GM23338 (cell line): ENCODE measurements at regions not wholly inside any gene's neighbourhood (a gene's known extent, or its start where the extent isn't known, plus 50 kb on each side); places are given as distances from the start of the nearest gene placed in this dataset.

ENCODE experiments used
- ATAC-seq: fragments of 200-7000 bp; cut with Tn5 transposase; 3 replicates; pipeline ENCODE4 v1.9.1; 2020
- DNase-seq: peaks from one replicate; pipeline ENCODE4 v3.0.0-alpha.2; 2015; ENCODE audit warnings: low spot score
- H2AFZ ChIP-seq: fragments of 200-600 bp; sonication (generic); 2 replicates; pipeline ENCODE4 v1.8.0; 2016; ENCODE audit warnings: antibody characterized with exemption, mild to moderate bottlenecking, moderate library complexity
- H3F3A ChIP-seq: fragments of 200-600 bp; sonication (generic); replicated peaks from 2 replicates; pipeline ENCODE4 v1.8.0; 2017; ENCODE audit warnings: antibody characterized with exemption, mixed run types, low read depth
- H3K27ac ChIP-seq: fragments of 200-600 bp; sonication (generic); 2 replicates; pipeline ENCODE4 v1.6.1; 2016; ENCODE audit warnings: low read depth
- H3K27me3 ChIP-seq: fragments of 200-600 bp; sonication (generic); 2 replicates; pipeline ENCODE4 v1.8.0; 2016; ENCODE audit warnings: mild to moderate bottlenecking, mixed run types, moderate library complexity; ENCODE audit not compliant: insufficient read depth
- H3K36me3 ChIP-seq: fragments of 200-600 bp; sonication (generic); 2 replicates; pipeline ENCODE4 v1.8.0; 2016; ENCODE audit warnings: mild to moderate bottlenecking; ENCODE audit not compliant: insufficient read depth
- H3K4me1 ChIP-seq: fragments of 200-600 bp; sonication (generic); 2 replicates; pipeline ENCODE4 v1.8.0; 2016; ENCODE audit warnings: mild to moderate bottlenecking, moderate library complexity; ENCODE audit not compliant: insufficient read depth
- H3K4me2 ChIP-seq: fragments of 200-600 bp; sonication (generic); 2 replicates; pipeline ENCODE4 v1.7.1; 2017; ENCODE audit warnings: mixed run types
- H3K4me3 ChIP-seq: fragments of 200-600 bp; sonication (generic); 2 replicates; pipeline ENCODE4 v1.6.1; 2016; ENCODE audit warnings: mixed run types
- H3K79me2 ChIP-seq: fragments of 200-600 bp; sonication (generic); replicated peaks from 2 replicates; pipeline ENCODE4 v1.8.0; 2017; ENCODE audit warnings: mild to moderate bottlenecking; ENCODE audit not compliant: insufficient read depth
- H3K9me2 ChIP-seq: fragments of 200-600 bp; sonication (generic); 2 replicates; pipeline ENCODE4 v1.8.0; 2017; ENCODE audit not compliant: insufficient read depth
- H4K20me1 ChIP-seq: fragments of 200-600 bp; sonication (generic); replicated peaks from 2 replicates; pipeline ENCODE4 v1.8.0; 2017; ENCODE audit warnings: mild to moderate bottlenecking; ENCODE audit not compliant: insufficient read depth
- H3K27ac Mint-ChIP-seq: 2 replicates; pipeline ENCODE4 v1.8.0; 2020; ENCODE audit warnings: inconsistent platforms, mild to moderate bottlenecking, moderate library complexity, mixed read lengths
- H3K27me3 Mint-ChIP-seq: 3 replicates; pipeline ENCODE4 v1.8.0; 2022; ENCODE audit warnings: low read depth, mild to moderate bottlenecking, moderate library complexity, mixed read lengths, inconsistent platforms; ENCODE audit not compliant: insufficient read depth, poor library complexity
- H3K36me3 Mint-ChIP-seq: 3 replicates; pipeline ENCODE4 v1.8.0; 2021; ENCODE audit warnings: low read depth, mild to moderate bottlenecking, inconsistent platforms, moderate library complexity, mixed read lengths
- H3K4me1 Mint-ChIP-seq: 3 replicates; pipeline ENCODE4 v1.8.0; 2020; ENCODE audit warnings: mild to moderate bottlenecking, inconsistent platforms, mixed read lengths
- H3K4me3 Mint-ChIP-seq: 3 replicates; pipeline ENCODE4 v1.8.0; 2021; ENCODE audit warnings: moderate library complexity, mild to moderate bottlenecking, inconsistent platforms, mixed read lengths
- H3K9me3 Mint-ChIP-seq: 3 replicates; pipeline ENCODE4 v1.8.0; 2020; ENCODE audit warnings: moderate library complexity, mild to moderate bottlenecking, inconsistent platforms, mixed read lengths
- EZH2 ChIP-seq: fragments of 200-600 bp; sonication (generic); IDR thresholded peaks from one replicate; pipeline ENCODE4 v1.8.0; 2017; ENCODE audit warnings: antibody characterized with exemption, mild to moderate bottlenecking, low read depth; ENCODE audit not compliant: unreplicated experiment
- EZH2phosphoT487 ChIP-seq: fragments of 200-600 bp; sonication (generic); IDR thresholded peaks from one replicate; pipeline ENCODE4 v1.8.1; 2018; ENCODE audit warnings: antibody characterized with exemption; ENCODE audit not compliant: unreplicated experiment
- NANOG ChIP-seq: IDR thresholded peaks from 2 replicates; pipeline ENCODE4 v1.6.1; 2016; ENCODE audit warnings: antibody characterized with exemption, borderline replicate concordance
- STAT1 ChIP-seq: IDR thresholded peaks from one replicate; pipeline ENCODE4 v1.6.1; 2016; ENCODE audit warnings: antibody characterized with exemption; ENCODE audit not compliant: unreplicated experiment
- ZNF114 ChIP-seq: fragments of 250-450 bp; sonication (Bioruptor Pico); IDR thresholded peaks from 2 replicates; pipeline ENCODE4 v1.5.0; 2020; ENCODE audit warnings: mild to moderate bottlenecking, moderate library complexity
- ZNF331 ChIP-seq: fragments of 250-450 bp; sonication (Bioruptor Pico); IDR thresholded peaks from 2 replicates; pipeline ENCODE4 v1.5.0; 2020; ENCODE audit warnings: low read depth, mild to moderate bottlenecking, moderate library complexity
- TF ChIP-seq, protein P1 (sequence below): fragments of 250-450 bp; sonication (Bioruptor Pico); IDR thresholded peaks from 2 replicates; pipeline ENCODE4 v1.5.0; 2020; ENCODE audit warnings: mild to moderate bottlenecking, moderate library complexity
- TF ChIP-seq, protein P2 (sequence below): IDR thresholded peaks from 2 replicates; pipeline ENCODE4 v1.6.1; 2016; ENCODE audit warnings: antibody characterized with exemption
- TF ChIP-seq, protein P3 (sequence below): IDR thresholded peaks from one replicate; pipeline ENCODE4 v1.6.1; 2018; ENCODE audit warnings: antibody characterized with exemption; ENCODE audit not compliant: unreplicated experiment

DNA sequence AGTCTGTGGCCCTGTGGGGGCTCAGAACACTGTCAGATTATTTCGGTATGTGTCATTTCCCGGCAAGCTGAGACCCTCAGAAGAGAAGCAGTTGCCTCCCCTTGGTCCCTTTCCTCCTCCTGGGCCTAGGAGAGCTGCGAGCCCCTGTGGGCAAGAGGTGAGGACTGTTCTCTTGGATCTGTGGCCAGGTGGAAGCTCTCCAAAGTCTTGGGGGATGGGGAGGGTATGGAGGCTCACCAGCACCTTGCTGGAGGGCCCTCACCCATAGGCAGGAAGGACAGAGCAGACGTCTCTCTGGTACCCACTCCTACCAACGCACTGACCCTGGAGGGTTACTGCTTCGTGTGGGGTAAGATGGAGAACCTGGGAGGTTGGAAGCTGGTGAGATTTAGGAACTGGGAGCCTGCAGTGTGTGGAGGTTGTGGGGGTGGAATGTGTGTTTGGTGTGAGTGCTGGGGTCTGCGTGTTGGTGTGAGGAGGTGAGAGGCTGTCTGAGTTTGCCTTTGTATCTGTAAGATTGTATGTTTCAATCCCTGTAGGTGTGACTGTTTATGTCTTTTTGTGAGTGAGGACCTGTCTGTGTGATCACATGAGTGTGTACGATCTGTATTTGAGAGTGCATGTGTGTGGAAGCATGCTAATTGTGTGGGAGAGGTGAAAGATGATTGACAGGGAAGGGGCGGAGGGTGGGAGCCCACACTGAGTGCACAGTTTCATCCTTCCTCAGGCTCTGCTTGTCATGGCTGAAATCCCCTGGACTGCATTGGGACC lies 52.4 kb upstream of the PSD2 start:
- DNase-seq, result no peak
- peaks cover 27% of the 10 kb centered on the region for H3K27me3 ChIP-seq
- Mint-ChIP-seq H3K4me3 (peak overlapping the region; percentile 5; the same call in 1 of the 3 replicates), H3K27ac (no peak overlapping the region), H3K9me3 (no peaks in the 10 kb centered on the region), H3K36me3 (no peaks in the 10 kb centered on the region; the same call in 2 of the 3 replicates), H3K27me3 (peaks cover 43% of the 10 kb centered on the region), H3K4me1 (peaks cover 59% of the 10 kb centered on the region)
- no peaks in the 10 kb centered on the region for H3K9me2 ChIP-seq
- no peaks in the 10 kb centered on the region for H4K20me1 ChIP-seq
- no peak overlapping the region for H3K4me2 ChIP-seq
- H2AFZ ChIP-seq, result no peak overlapping the region
- H3F3A ChIP-seq, result 0 out of 2 replicates have a peak, but pooled peaks cover 8% of the 10 kb centered on the region
- no peaks in the 10 kb centered on the region for H3K79me2 ChIP-seq
- no peak overlapping the region for H3K27ac ChIP-seq
- ATAC-seq, result no peak
- no peak for TF ChIP-seq EZH2
- TF ChIP-seq NANOG, result no peak
- TF ChIP-seq, protein P1, sequence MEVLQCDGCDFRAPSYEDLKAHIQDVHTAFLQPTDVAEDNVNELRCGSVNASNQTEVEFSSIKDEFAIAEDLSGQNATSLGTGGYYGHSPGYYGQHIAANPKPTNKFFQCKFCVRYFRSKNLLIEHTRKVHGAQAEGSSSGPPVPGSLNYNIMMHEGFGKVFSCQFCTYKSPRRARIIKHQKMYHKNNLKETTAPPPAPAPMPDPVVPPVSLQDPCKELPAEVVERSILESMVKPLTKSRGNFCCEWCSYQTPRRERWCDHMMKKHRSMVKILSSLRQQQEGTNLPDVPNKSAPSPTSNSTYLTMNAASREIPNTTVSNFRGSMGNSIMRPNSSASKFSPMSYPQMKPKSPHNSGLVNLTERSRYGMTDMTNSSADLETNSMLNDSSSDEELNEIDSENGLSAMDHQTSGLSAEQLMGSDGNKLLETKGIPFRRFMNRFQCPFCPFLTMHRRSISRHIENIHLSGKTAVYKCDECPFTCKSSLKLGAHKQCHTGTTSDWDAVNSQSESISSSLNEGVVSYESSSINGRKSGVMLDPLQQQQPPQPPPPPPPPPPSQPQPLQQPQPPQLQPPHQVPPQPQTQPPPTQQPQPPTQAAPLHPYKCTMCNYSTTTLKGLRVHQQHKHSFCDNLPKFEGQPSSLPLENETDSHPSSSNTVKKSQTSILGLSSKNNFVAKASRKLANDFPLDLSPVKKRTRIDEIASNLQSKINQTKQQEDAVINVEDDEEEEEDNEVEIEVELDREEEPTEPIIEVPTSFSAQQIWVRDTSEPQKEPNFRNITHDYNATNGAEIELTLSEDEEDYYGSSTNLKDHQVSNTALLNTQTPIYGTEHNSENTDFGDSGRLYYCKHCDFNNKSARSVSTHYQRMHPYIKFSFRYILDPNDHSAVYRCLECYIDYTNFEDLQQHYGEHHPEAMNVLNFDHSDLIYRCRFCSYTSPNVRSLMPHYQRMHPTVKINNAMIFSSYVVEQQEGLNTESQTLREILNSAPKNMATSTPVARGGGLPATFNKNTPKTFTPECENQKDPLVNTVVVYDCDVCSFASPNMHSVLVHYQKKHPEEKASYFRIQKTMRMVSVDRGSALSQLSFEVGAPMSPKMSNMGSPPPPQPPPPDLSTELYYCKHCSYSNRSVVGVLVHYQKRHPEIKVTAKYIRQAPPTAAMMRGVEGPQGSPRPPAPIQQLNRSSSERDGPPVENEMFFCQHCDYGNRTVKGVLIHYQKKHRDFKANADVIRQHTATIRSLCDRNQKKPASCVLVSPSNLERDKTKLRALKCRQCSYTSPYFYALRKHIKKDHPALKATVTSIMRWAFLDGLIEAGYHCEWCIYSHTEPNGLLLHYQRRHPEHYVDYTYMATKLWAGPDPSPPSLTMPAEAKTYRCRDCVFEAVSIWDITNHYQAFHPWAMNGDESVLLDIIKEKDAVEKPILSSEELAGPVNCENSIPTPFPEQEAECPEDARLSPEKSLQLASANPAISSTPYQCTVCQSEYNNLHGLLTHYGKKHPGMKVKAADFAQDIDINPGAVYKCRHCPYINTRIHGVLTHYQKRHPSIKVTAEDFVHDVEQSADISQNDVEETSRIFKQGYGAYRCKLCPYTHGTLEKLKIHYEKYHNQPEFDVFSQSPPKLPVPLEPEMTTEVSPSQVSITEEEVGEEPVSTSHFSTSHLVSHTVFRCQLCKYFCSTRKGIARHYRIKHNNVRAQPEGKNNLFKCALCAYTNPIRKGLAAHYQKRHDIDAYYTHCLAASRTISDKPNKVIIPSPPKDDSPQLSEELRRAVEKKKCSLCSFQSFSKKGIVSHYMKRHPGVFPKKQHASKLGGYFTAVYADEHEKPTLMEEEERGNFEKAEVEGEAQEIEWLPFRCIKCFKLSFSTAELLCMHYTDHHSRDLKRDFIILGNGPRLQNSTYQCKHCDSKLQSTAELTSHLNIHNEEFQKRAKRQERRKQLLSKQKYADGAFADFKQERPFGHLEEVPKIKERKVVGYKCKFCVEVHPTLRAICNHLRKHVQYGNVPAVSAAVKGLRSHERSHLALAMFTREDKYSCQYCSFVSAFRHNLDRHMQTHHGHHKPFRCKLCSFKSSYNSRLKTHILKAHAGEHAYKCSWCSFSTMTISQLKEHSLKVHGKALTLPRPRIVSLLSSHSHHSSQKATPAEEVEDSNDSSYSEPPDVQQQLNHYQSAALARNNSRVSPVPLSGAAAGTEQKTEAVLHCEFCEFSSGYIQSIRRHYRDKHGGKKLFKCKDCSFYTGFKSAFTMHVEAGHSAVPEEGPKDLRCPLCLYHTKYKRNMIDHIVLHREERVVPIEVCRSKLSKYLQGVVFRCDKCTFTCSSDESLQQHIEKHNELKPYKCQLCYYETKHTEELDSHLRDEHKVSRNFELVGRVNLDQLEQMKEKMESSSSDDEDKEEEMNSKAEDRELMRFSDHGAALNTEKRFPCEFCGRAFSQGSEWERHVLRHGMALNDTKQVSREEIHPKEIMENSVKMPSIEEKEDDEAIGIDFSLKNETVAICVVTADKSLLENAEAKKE (CRISPR knock-in tag), result no peak
- TF ChIP-seq ZNF114 (CRISPR knock-in tag), result no peak
- no peak for TF ChIP-seq STAT1
- TF ChIP-seq, protein P2, sequence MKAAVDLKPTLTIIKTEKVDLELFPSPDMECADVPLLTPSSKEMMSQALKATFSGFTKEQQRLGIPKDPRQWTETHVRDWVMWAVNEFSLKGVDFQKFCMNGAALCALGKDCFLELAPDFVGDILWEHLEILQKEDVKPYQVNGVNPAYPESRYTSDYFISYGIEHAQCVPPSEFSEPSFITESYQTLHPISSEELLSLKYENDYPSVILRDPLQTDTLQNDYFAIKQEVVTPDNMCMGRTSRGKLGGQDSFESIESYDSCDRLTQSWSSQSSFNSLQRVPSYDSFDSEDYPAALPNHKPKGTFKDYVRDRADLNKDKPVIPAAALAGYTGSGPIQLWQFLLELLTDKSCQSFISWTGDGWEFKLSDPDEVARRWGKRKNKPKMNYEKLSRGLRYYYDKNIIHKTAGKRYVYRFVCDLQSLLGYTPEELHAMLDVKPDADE, result no peak
- TF ChIP-seq EZH2phosphoT487, result no peak
- TF ChIP-seq ZNF331 (CRISPR knock-in tag), result no peak
- TF ChIP-seq, protein P3, sequence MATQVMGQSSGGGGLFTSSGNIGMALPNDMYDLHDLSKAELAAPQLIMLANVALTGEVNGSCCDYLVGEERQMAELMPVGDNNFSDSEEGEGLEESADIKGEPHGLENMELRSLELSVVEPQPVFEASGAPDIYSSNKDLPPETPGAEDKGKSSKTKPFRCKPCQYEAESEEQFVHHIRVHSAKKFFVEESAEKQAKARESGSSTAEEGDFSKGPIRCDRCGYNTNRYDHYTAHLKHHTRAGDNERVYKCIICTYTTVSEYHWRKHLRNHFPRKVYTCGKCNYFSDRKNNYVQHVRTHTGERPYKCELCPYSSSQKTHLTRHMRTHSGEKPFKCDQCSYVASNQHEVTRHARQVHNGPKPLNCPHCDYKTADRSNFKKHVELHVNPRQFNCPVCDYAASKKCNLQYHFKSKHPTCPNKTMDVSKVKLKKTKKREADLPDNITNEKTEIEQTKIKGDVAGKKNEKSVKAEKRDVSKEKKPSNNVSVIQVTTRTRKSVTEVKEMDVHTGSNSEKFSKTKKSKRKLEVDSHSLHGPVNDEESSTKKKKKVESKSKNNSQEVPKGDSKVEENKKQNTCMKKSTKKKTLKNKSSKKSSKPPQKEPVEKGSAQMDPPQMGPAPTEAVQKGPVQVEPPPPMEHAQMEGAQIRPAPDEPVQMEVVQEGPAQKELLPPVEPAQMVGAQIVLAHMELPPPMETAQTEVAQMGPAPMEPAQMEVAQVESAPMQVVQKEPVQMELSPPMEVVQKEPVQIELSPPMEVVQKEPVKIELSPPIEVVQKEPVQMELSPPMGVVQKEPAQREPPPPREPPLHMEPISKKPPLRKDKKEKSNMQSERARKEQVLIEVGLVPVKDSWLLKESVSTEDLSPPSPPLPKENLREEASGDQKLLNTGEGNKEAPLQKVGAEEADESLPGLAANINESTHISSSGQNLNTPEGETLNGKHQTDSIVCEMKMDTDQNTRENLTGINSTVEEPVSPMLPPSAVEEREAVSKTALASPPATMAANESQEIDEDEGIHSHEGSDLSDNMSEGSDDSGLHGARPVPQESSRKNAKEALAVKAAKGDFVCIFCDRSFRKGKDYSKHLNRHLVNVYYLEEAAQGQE, result no peak
- peaks cover 22% of the 10 kb centered on the region for H3K4me1 ChIP-seq
- H3K4me3 ChIP-seq, result no peak overlapping the region
- no peaks in the 10 kb centered on the region for H3K36me3 ChIP-seq
